OCI-LY1 (cell line): ENCODE measurements at regions not wholly inside any gene's neighbourhood (a gene's known extent, or its start where the extent isn't known, plus 50 kb on each side); places are given as distances from the start of the nearest gene placed in this dataset.

Experiments used
- H2AFZ ChIP-seq: fragments of 200-600 bp; sonication (generic), shearing (Covaris generic); 2 replicates; pipeline ENCODE4 v1.6.0; 2014; ENCODE audit warnings: antibody characterized with exemption, mild to moderate bottlenecking, low read length
- H3F3A ChIP-seq: fragments of 200-600 bp; sonication (generic), shearing (Covaris generic); 2 replicates; pipeline ENCODE4 v1.6.0; 2014; ENCODE audit warnings: mild to moderate bottlenecking, antibody characterized with exemption, low read length, moderate library complexity; ENCODE audit not compliant: insufficient read depth
- H3K27ac ChIP-seq: fragments of 200-600 bp; sonication (generic); 2 replicates; pipeline ENCODE4 v1.5.1; 2014; ENCODE audit warnings: low read length, mixed run types, mild to moderate bottlenecking, low read depth; ENCODE audit not compliant: poor library complexity, severe bottlenecking
- H3K27me3 ChIP-seq: fragments of 200-600 bp; sonication (generic); 2 replicates; pipeline ENCODE4 v1.6.0; 2014; ENCODE audit warnings: antibody characterized with exemption, mild to moderate bottlenecking, low read length, moderate library complexity; ENCODE audit not compliant: insufficient read depth
- H3K36me3 ChIP-seq: fragments of 200-600 bp; sonication (generic); 2 replicates; pipeline ENCODE4 v1.6.1; 2014; ENCODE audit warnings: mild to moderate bottlenecking, antibody characterized with exemption, low read length, moderate library complexity, mixed read lengths; ENCODE audit not compliant: insufficient read depth
- H3K4me1 ChIP-seq: fragments of 200-600 bp; sonication (generic); 2 replicates; pipeline ENCODE4 v1.5.1; 2014; ENCODE audit warnings: mild to moderate bottlenecking, low read length, moderate library complexity; ENCODE audit not compliant: insufficient read depth, severe bottlenecking
- H3K4me2 ChIP-seq: fragments of 200-600 bp; sonication (generic), shearing (Covaris generic); 2 replicates; pipeline ENCODE4 v1.6.1; 2014; ENCODE audit warnings: low read length
- H3K4me3 ChIP-seq: fragments of 200-600 bp; sonication (generic); 2 replicates; pipeline ENCODE4 v1.5.1; 2014; ENCODE audit warnings: low read length, low read depth, mild to moderate bottlenecking, mixed read lengths; ENCODE audit not compliant: poor library complexity, severe bottlenecking
- H3K79me2 ChIP-seq: fragments of 200-600 bp; shearing (Covaris generic); 2 replicates; pipeline ENCODE4 v1.6.1; 2016; ENCODE audit warnings: mixed run types, low read length, mixed read lengths; ENCODE audit not compliant: insufficient read depth
- H3K9ac ChIP-seq: fragments of 200-600 bp; sonication (generic), shearing (Covaris generic); 2 replicates; pipeline ENCODE4 v1.6.1; 2014; ENCODE audit warnings: mild to moderate bottlenecking, low read length, mixed read lengths
- H3K9me2 ChIP-seq: fragments of 200-600 bp; sonication (generic), shearing (Covaris generic); 2 replicates; pipeline ENCODE4 v1.6.1; 2014; ENCODE audit warnings: low read depth, mild to moderate bottlenecking, low read length, mixed read lengths
- H3K9me3 ChIP-seq: fragments of 200-600 bp; shearing (Covaris generic); 2 replicates; pipeline ENCODE4 v1.6.1; 2014; ENCODE audit warnings: low read length, mixed read lengths
- H4K20me1 ChIP-seq: fragments of 200-600 bp; sonication (generic), shearing (Covaris generic); 2 replicates; pipeline ENCODE4 v1.6.0; 2016; ENCODE audit warnings: mild to moderate bottlenecking, low read length; ENCODE audit not compliant: insufficient read depth
- CTCF ChIP-seq: fragments of 200-600 bp; sonication (generic), shearing (Covaris generic); IDR thresholded peaks from 2 replicates; pipeline ENCODE4 v1.5.1; 2017; ENCODE audit warnings: mild to moderate bottlenecking, antibody characterized with exemption, low read length, moderate library complexity, mixed read lengths
- EZH2 ChIP-seq: fragments of 200-600 bp; sonication (generic), shearing (Covaris generic); IDR thresholded peaks from 2 replicates; pipeline ENCODE4 v1.8.0; 2017; ENCODE audit warnings: borderline replicate concordance, mixed run types, mild to moderate bottlenecking, antibody characterized with exemption, low read length, moderate library complexity, mixed read lengths

- no peak overlapping the region for H3K9ac ChIP-seq
- H4K20me1 ChIP-seq: no peaks in the 10 kb centered on the region
- H3K27ac ChIP-seq: no peak overlapping the region
- no peaks in the 10 kb centered on the region for H3K4me1 ChIP-seq
- TF ChIP-seq CTCF (no peak), EZH2 (no peak)
- no peaks in the 10 kb centered on the region for H3K36me3 ChIP-seq
- no peak overlapping the region for H3K4me3 ChIP-seq
- no peaks in the 10 kb centered on the region for H3K9me2 ChIP-seq
- H2AFZ ChIP-seq: no peak overlapping the region
- H3K79me2 ChIP-seq: no peaks in the 10 kb centered on the region
- no peaks in the 10 kb centered on the region for H3K27me3 ChIP-seq
- no peak overlapping the region for H3K4me2 ChIP-seq
- no peaks in the 10 kb centered on the region for H3F3A ChIP-seq
- no peaks in the 10 kb centered on the region for H3K9me3 ChIP-seq
These were observed 665.4 kb upstream of the CAMK1G start for GRCh38 chr1:208918160-208918559.

GRCh38 chr1:208919371-208919770, 664.1 kb upstream of the CAMK1G start:
- Histone ChIP-seq H3F3A (no peaks in the 10 kb centered on the region), H3K4me2 (no peak overlapping the region), H3K27ac (no peak overlapping the region), H3K9me3 (no peaks in the 10 kb centered on the region), H3K4me3 (no peak overlapping the region), H3K36me3 (no peaks in the 10 kb centered on the region), H3K9me2 (no peaks in the 10 kb centered on the region), H3K27me3 (no peaks in the 10 kb centered on the region), H3K4me1 (no peaks in the 10 kb centered on the region), H3K79me2 (no peaks in the 10 kb centered on the region), H4K20me1 (no peaks in the 10 kb centered on the region), H3K9ac (no peak overlapping the region), H2AFZ (no peak overlapping the region)
- TF ChIP-seq CTCF (no peak), EZH2 (no peak)

GRCh38 chr1:208921259-208921658, 662.3 kb upstream of the CAMK1G start:
- H3K4me1 ChIP-seq: no peaks in the 10 kb centered on the region

More at GRCh38 chr1:208921259-208921658, 662.3 kb upstream of the CAMK1G start:
- Histone ChIP-seq H3K9ac (no peak overlapping the region), H3K4me3 (no peak overlapping the region), H3K9me2 (no peaks in the 10 kb centered on the region), H3K36me3 (no peaks in the 10 kb centered on the region), H3K79me2 (no peaks in the 10 kb centered on the region), H3K4me2 (no peak overlapping the region), H4K20me1 (no peaks in the 10 kb centered on the region), H3K27ac (no peak overlapping the region), H3F3A (no peaks in the 10 kb centered on the region), H2AFZ (no peak overlapping the region), H3K27me3 (no peaks in the 10 kb centered on the region), H3K9me3 (no peaks in the 10 kb centered on the region)
- TF ChIP-seq CTCF: no peak
- TF ChIP-seq EZH2: no peak
